Nephron (organoid): ENCODE measurements at regions not wholly inside any gene's neighbourhood (a gene's known extent, or its start where the extent isn't known, plus 50 kb on each side); places are given as distances from the start of the nearest gene placed in this dataset.

Experiments
- H3K27ac Mint-ChIP-seq, 3 experiments: 2 replicates each; pipeline ENCODE4 v1.8.0; 2020; ENCODE audit warnings: mixed read lengths in 3 of 3, mild to moderate bottlenecking in 2 of 3, moderate library complexity in 1 of 3
- H3K27me3 Mint-ChIP-seq: 2 replicates; pipeline ENCODE4 v1.8.0; 2021; ENCODE audit warnings: low read depth, mild to moderate bottlenecking, moderate library complexity, mixed read lengths
- H3K36me3 Mint-ChIP-seq: 2 replicates; pipeline ENCODE4 v1.8.0; 2020; ENCODE audit warnings: low read depth, mixed read lengths
- H3K4me1 Mint-ChIP-seq: 2 replicates; pipeline ENCODE4 v1.8.0; 2020; ENCODE audit warnings: mixed read lengths
- H3K4me3 Mint-ChIP-seq, 3 experiments: 2 replicates each; pipeline ENCODE4 v1.8.0; 2020; ENCODE audit warnings: mild to moderate bottlenecking in 3 of 3, mixed read lengths in 3 of 3, moderate library complexity in 2 of 3
- H3K9me3 Mint-ChIP-seq: 2 replicates; pipeline ENCODE4 v1.8.0; 2020; ENCODE audit warnings: mixed read lengths
- CTCF ChIP-seq, 3 experiments: fragments of 200-600 bp; sonication (generic); IDR thresholded peaks; one replicate each; pipeline ENCODE4 v1.5.0; 2021; ENCODE audit warnings: antibody characterized with exemption in 3 of 3; ENCODE audit not compliant: unreplicated experiment in 3 of 3

DNA sequence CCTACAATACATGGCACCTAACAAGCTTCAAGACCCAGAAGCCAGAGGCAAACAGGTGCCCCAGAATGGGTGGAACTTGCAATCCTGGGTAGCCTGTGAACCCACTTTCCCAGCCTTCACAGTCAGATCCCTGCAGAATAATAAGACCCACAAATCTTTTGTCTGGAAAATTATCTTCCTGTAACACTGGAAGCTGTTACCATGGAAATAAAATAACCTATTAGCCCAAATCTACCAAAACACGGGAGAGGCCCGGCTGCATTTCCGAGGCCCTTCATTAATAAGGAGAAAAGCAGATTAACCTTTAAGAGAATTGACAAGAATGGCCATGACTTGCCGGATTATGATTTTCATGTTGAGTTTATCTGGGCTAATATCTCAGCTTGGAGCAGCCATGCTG, 256.1 kb upstream of the PROK2 start:
- Mint-ChIP-seq H3K36me3 (no peaks in the 10 kb centered on the region), H3K4me3 (no peak overlapping the region), H3K27ac (no peak overlapping the region), H3K9me3 (peaks cover 5% of the 10 kb centered on the region), H3K4me1 (no peaks in the 10 kb centered on the region), H3K27me3 (peaks cover 35% of the 10 kb centered on the region)
- no peak for TF ChIP-seq CTCF (IDR thresholded peaks at IDR 0.05; ENCODE audit: unreplicated experiment in 3 of 3)

GRCh38 chr3:72039677-72040076, 254.7 kb upstream of the PROK2 start:
- Mint-ChIP-seq H3K4me3 (no peak overlapping the region), H3K4me1 (no peaks in the 10 kb centered on the region), H3K36me3 (no peaks in the 10 kb centered on the region), H3K27me3 (peaks cover 38% of the 10 kb centered on the region), H3K27ac (no peak overlapping the region), H3K9me3 (peaks cover 5% of the 10 kb centered on the region)
- no peak for TF ChIP-seq CTCF (IDR thresholded peaks at IDR 0.05; ENCODE audit: unreplicated experiment in 3 of 3)

- TF ChIP-seq CTCF (IDR thresholded peaks at IDR 0.05; ENCODE audit: unreplicated experiment in 3 of 3): no peak
- peak overlapping the region in 1 of 3 experiments; percentile 27 for H3K27ac Mint-ChIP-seq
- H3K9me3 Mint-ChIP-seq: peaks cover 5% of the 10 kb centered on the region
- H3K36me3 Mint-ChIP-seq: no peaks in the 10 kb centered on the region
- peaks cover 26% of the 10 kb centered on the region for H3K27me3 Mint-ChIP-seq
- H3K4me3 Mint-ChIP-seq: no peak overlapping the region
- H3K4me1 Mint-ChIP-seq: no peaks in the 10 kb centered on the region
Observed at GRCh38 chr3:72036899-72037298, 252.0 kb upstream of the PROK2 start.

DNA sequence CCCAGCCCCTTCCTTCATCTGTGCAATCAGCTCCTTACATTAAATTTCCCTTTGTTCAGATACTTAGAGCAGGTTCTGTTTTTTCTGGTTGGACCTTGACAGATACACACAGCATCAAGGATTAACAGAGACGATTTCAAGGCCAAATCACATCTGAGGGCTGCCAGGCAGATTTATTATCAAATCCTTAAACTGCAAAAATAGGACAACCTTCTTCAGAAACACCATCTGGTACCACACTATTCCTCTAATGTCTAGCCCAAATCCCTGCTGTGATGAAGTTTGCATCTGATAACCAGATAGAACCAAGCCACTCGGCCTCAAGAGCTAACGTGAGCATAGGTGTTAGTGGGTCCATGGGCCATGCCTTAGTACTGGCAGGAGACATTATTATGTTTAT, 250.7 kb upstream of the PROK2 start:
- Mint-ChIP-seq H3K9me3 (peaks cover 5% of the 10 kb centered on the region), H3K4me3 (no peak overlapping the region), H3K36me3 (no peaks in the 10 kb centered on the region), H3K27ac (no peak overlapping the region), H3K27me3 (peaks cover 22% of the 10 kb centered on the region), H3K4me1 (no peaks in the 10 kb centered on the region)
- no peak for TF ChIP-seq CTCF (IDR thresholded peaks at IDR 0.05; ENCODE audit: unreplicated experiment in 3 of 3)

DNA sequence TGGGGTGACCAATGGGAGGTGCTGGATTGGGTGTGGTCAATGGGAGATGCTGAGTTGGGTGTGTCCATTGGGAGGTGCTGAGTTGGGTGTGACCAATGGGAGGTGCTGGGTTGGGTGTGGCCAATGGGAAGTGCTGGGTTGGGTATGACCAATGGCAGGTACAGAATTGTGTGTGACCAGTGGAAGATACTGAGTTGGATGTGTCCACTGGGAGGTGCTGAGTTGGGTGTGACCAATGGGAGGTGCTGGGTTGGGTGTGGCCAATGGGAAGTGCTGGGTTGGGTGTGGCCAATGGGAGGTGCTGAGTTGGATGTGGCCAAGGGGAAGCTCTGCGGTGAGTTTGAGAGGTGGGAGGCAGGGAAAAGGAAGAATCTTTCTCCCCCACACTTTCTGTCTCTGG, 250.0 kb upstream of the PROK2 start:
- no peak overlapping the region for H3K27ac Mint-ChIP-seq
- peaks cover 22% of the 10 kb centered on the region for H3K27me3 Mint-ChIP-seq
- peaks cover 5% of the 10 kb centered on the region for H3K9me3 Mint-ChIP-seq
- no peaks in the 10 kb centered on the region for H3K36me3 Mint-ChIP-seq
- no peaks in the 10 kb centered on the region for H3K4me1 Mint-ChIP-seq
- no peak for TF ChIP-seq CTCF (IDR thresholded peaks at IDR 0.05; ENCODE audit: unreplicated experiment in 3 of 3)
- no peak overlapping the region for H3K4me3 Mint-ChIP-seq

- Mint-ChIP-seq H3K4me3 (no peak overlapping the region), H3K4me1 (peaks cover 3% of the 10 kb centered on the region), H3K27ac (no peak overlapping the region), H3K36me3 (no peaks in the 10 kb centered on the region), H3K27me3 (peaks cover 19% of the 10 kb centered on the region), H3K9me3 (peaks cover 5% of the 10 kb centered on the region)
- TF ChIP-seq CTCF (IDR thresholded peaks at IDR 0.05; ENCODE audit: unreplicated experiment in 3 of 3): no peak
Observed at GRCh38 chr3:72033666-72034428, 248.9 kb upstream of the PROK2 start.
